ENCODE measurements at regions not wholly inside any gene's neighbourhood (a gene's known extent, or its start where the extent isn't known, plus 50 kb on each side); places are given as distances from the start of the nearest gene placed in this dataset.

DNA sequence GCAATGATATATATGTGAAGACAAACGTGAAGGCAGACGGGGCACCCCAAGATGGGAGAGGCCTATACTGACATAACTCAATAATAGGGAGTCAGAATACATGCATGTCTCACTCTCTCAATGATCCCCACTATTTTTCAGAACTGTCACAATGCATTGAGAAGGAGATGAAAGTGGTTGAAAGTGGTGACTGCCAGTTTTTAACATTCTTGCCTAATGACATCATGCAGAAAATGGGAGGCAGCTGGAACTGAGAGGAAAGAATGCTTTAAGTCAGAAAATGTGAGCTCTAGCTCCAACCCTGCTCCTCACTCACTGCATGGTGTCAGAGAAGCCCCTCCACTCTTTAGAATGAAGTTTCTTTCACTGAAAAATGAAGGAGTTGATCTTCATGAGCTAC, 55.3 kb upstream of the P2RY1 start:
- no peak overlapping the region for H3K9ac ChIP-seq (ENCODE audit: low read length)
- H3K4me3 ChIP-seq (ENCODE audit: insufficient read depth, low read length, poor library complexity, severe bottlenecking) = no peak overlapping the region
- no peaks in the 10 kb centered on the region for H3K79me2 ChIP-seq (ENCODE audit: insufficient read depth, low read length)
- H4K20me1 ChIP-seq (ENCODE audit: low read depth, low read length) = no peaks in the 10 kb centered on the region
- H2AFZ ChIP-seq (ENCODE audit: low read depth, low read length, severe bottlenecking) = no peak overlapping the region
- H3K27ac ChIP-seq (ENCODE audit: low read depth, low read length) = no peak overlapping the region
- no peak for TF ChIP-seq EZH2phosphoT487 (conservative IDR thresholded peaks at IDR 0.05; ENCODE audit: low read length)
- TF ChIP-seq, protein P1, sequence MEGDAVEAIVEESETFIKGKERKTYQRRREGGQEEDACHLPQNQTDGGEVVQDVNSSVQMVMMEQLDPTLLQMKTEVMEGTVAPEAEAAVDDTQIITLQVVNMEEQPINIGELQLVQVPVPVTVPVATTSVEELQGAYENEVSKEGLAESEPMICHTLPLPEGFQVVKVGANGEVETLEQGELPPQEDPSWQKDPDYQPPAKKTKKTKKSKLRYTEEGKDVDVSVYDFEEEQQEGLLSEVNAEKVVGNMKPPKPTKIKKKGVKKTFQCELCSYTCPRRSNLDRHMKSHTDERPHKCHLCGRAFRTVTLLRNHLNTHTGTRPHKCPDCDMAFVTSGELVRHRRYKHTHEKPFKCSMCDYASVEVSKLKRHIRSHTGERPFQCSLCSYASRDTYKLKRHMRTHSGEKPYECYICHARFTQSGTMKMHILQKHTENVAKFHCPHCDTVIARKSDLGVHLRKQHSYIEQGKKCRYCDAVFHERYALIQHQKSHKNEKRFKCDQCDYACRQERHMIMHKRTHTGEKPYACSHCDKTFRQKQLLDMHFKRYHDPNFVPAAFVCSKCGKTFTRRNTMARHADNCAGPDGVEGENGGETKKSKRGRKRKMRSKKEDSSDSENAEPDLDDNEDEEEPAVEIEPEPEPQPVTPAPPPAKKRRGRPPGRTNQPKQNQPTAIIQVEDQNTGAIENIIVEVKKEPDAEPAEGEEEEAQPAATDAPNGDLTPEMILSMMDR (IDR thresholded peaks at IDR 0.05; ENCODE audit: insufficient read depth, low read length, poor library complexity, severe bottlenecking) = no peak
- no peaks in the 10 kb centered on the region for H3K9me3 ChIP-seq (ENCODE audit: insufficient read depth, low read length)
- H3F3A ChIP-seq (ENCODE audit: insufficient read depth) = no peaks in the 10 kb centered on the region
- no peaks in the 10 kb centered on the region for H3K27me3 ChIP-seq (ENCODE audit: low read length)
- no peak overlapping the region for H3K4me2 ChIP-seq (ENCODE audit: low read depth, low read length, poor library complexity, severe bottlenecking)
- no peaks in the 10 kb centered on the region for H3K36me3 ChIP-seq (ENCODE audit: low read length)
- no peaks in the 10 kb centered on the region for H3K9me2 ChIP-seq (replicated peaks; ENCODE audit: insufficient read depth, low read length)

DNA sequence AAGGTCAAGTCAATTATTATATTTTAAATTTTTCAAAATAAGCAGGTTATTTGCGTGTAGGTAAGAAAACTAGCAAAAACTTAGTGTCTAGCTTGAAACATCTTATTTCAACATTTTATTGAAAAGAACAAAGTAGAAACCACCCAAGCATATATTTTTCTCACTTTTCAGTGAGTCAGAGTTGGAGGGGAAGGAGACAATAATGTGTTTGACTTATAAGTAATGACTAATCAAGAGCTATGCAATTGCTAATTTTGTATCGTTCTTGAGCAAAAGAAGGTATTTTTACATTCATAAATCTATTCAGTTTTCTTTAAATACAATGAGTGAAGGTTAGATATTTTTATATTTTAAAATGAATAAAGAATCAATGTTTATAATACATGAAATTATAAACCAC, 54.4 kb upstream of the P2RY1 start:
- Histone ChIP-seq H3F3A (ENCODE audit: insufficient read depth) (no peaks in the 10 kb centered on the region), H3K79me2 (ENCODE audit: insufficient read depth, low read length) (no peaks in the 10 kb centered on the region), H3K36me3 (ENCODE audit: low read length) (no peaks in the 10 kb centered on the region), H3K27me3 (ENCODE audit: low read length) (no peaks in the 10 kb centered on the region), H3K4me2 (ENCODE audit: low read depth, low read length, poor library complexity, severe bottlenecking) (no peak overlapping the region), H4K20me1 (ENCODE audit: low read depth, low read length) (no peaks in the 10 kb centered on the region), H3K4me3 (ENCODE audit: insufficient read depth, low read length, poor library complexity, severe bottlenecking) (no peak overlapping the region), H3K9me3 (ENCODE audit: insufficient read depth, low read length) (0 out of 2 replicates have a peak, but pooled peaks cover under 1% of the 10 kb centered on the region), H3K9ac (ENCODE audit: low read length) (no peak overlapping the region), H3K9me2 (replicated peaks; ENCODE audit: insufficient read depth, low read length) (no peaks in the 10 kb centered on the region), H2AFZ (ENCODE audit: low read depth, low read length, severe bottlenecking) (no peak overlapping the region), H3K27ac (ENCODE audit: low read depth, low read length) (no peak overlapping the region)
- TF ChIP-seq, protein P1 (IDR thresholded peaks at IDR 0.05; ENCODE audit: insufficient read depth, low read length, poor library complexity, severe bottlenecking) = no peak
- no peak for TF ChIP-seq EZH2phosphoT487 (conservative IDR thresholded peaks at IDR 0.05; ENCODE audit: low read length)

DNA sequence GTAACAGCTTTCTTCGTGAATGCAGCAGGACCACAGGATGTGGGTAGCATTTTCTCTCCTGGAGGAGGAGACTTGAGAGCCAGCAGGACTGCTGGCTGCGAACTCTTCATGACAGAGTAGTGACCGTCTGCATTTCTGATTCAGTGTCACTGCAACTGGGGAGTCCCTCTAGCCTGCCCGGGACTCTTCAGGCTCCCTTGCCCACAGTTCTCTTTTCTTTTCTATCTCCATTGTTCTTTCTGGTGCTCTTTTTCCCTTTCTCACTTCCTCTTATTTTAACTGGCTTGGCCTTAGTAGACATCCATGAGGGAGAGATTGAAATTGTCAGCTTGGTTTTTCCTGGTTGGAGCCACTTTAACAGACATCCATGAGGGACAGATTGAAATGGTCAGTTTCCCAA, 49.9 kb upstream of the P2RY1 start:
- no peak overlapping the region for H3K4me3 ChIP-seq (ENCODE audit: insufficient read depth, low read length, poor library complexity, severe bottlenecking)
- no peaks in the 10 kb centered on the region for H3K27me3 ChIP-seq (ENCODE audit: low read length)
- H3K9me3 ChIP-seq (ENCODE audit: insufficient read depth, low read length) = 0 out of 2 replicates have a peak, but pooled peaks cover 6% of the 10 kb centered on the region
- no peak overlapping the region for H3K4me2 ChIP-seq (ENCODE audit: low read depth, low read length, poor library complexity, severe bottlenecking)
- TF ChIP-seq, protein P1 (IDR thresholded peaks at IDR 0.05; ENCODE audit: insufficient read depth, low read length, poor library complexity, severe bottlenecking) = no peak
- no peak for TF ChIP-seq EZH2phosphoT487 (conservative IDR thresholded peaks at IDR 0.05; ENCODE audit: low read length)
- H3K79me2 ChIP-seq (ENCODE audit: insufficient read depth, low read length) = no peaks in the 10 kb centered on the region
- H4K20me1 ChIP-seq (ENCODE audit: low read depth, low read length) = no peaks in the 10 kb centered on the region
- no peak overlapping the region for H3K9ac ChIP-seq (ENCODE audit: low read length)
- H2AFZ ChIP-seq (ENCODE audit: low read depth, low read length, severe bottlenecking) = no peak overlapping the region
- H3K9me2 ChIP-seq (replicated peaks; ENCODE audit: insufficient read depth, low read length) = no peaks in the 10 kb centered on the region
- no peaks in the 10 kb centered on the region for H3F3A ChIP-seq (ENCODE audit: insufficient read depth)
- H3K27ac ChIP-seq (ENCODE audit: low read depth, low read length) = no peak overlapping the region
- H3K36me3 ChIP-seq (ENCODE audit: low read length) = no peaks in the 10 kb centered on the region

All from SU-DHL-6 (cell line).